HepG2 (cell line): ENCODE measurements at regions not wholly inside any gene's neighbourhood (a gene's known extent, or its start where the extent isn't known, plus 50 kb on each side); places are given as distances from the start of the nearest gene placed in this dataset.

Experiments used
- ATAC-seq: fragments of 200-7000 bp; cut with Tn5 transposase; 3 replicates; pipeline ENCODE4 v1.9.1; 2020; ENCODE audit warnings: mild to moderate bottlenecking, moderate library complexity
- BruUV-seq: library from RNA; stranded (reverse); fragments of 400-500 nt; replicated peaks from 2 replicates; lab custom pipeline; 2021; lab: Mats Ljungman, UMichigan
- CTCF ChIA-PET: fragments of 300-600 bp; formaldehyde crosslinking; extraction: SDS; loops from one replicate; lab custom pipeline; 2021; ENCODE audit warnings: low total read pairs, inconsistent platforms, low intra/inter-chr PET ratio; lab: Yijun Ruan, JAX
- POLR2A ChIA-PET: fragments of 350-600 bp; sonication (Branson Sonifier 250); formaldehyde crosslinking; loops from one replicate; lab custom pipeline; 2020; ENCODE audit warnings: antibody characterized with exemption, inconsistent platforms; lab: Yijun Ruan, JAX
- DNase-seq: peaks from one replicate; pipeline ENCODE4 v3.0.0-alpha.2; 2015; ENCODE audit warnings: low spot score
- FAIRE-seq: peaks from 3 replicates; lab custom pipeline; 2011; peaks lifted over from hg19 to GRCh38; lab: Jason Lieb, UNC
- H2AFZ ChIP-seq: one replicate; pipeline ENCODE4 v1.6.1; 2011; ENCODE audit warnings: low read length, inconsistent platforms
- H3K27ac ChIP-seq: fragments of 300-600 bp; 3 replicates; pipeline ENCODE4 v1.8.0; 2011; ENCODE audit warnings: mixed run types, mild to moderate bottlenecking, mixed read lengths, low read length, inconsistent platforms; ENCODE audit not compliant: insufficient read depth; ENCODE audit errors: extremely low read length
- H3K27me3 ChIP-seq, 2 experiments: fragments of 200-600 bp in 1 of 2; 2 replicates in 1 of 2; 3 replicates in 1 of 2; pipeline versions ENCODE4 v1.6.0 to v1.8.0; 2011; ENCODE audit warnings: low read length in 2 of 2, mild to moderate bottlenecking in 2 of 2, moderate library complexity in 2 of 2, inconsistent platforms in 1 of 2; ENCODE audit not compliant: insufficient read depth in 2 of 2, control insufficient read depth in 1 of 2
- H3K36me3 ChIP-seq, 2 experiments: fragments of 200-600 bp in 1 of 2; replicated peaks in 1 of 2; 2 replicates in 1 of 2; 3 replicates in 1 of 2; pipeline versions ENCODE4 v1.5.1 to v1.8.0; 2011; ENCODE audit warnings: low read length in 2 of 2, inconsistent platforms in 1 of 2; ENCODE audit not compliant: insufficient read depth in 2 of 2, control insufficient read depth in 1 of 2
- H3K4me1 ChIP-seq: 2 replicates; pipeline ENCODE4 v1.5.1; 2012; ENCODE audit warnings: low read length, inconsistent platforms; ENCODE audit not compliant: insufficient read depth
- H3K4me2 ChIP-seq: 2 replicates; pipeline ENCODE4 v1.6.0; 2011; ENCODE audit warnings: low read depth, low read length, inconsistent platforms
- H3K4me3 ChIP-seq, 3 experiments: fragments of 200-600 bp in 1 of 3; sonication (generic), shearing (Covaris generic) in 1 of 3; replicated peaks in 1 of 3; 2 replicates each; pipeline ENCODE4 v1.5.1; 2011 to 2016; ENCODE audit warnings: low read length in 3 of 3, inconsistent platforms in 2 of 3, low read depth in 2 of 3, mild to moderate bottlenecking in 2 of 3, control low read depth in 1 of 3, mixed read lengths in 1 of 3; ENCODE audit not compliant: insufficient read depth in 1 of 3
- H3K79me2 ChIP-seq: one replicate; pipeline ENCODE4 v1.6.1; 2011; ENCODE audit warnings: low read length, inconsistent platforms; ENCODE audit not compliant: insufficient read depth
- H3K9ac ChIP-seq: 2 replicates; pipeline ENCODE4 v1.6.0; 2011; ENCODE audit warnings: mild to moderate bottlenecking, low read depth, low read length, inconsistent platforms; ENCODE audit not compliant: insufficient read depth
- H3K9me3 ChIP-seq: 2 replicates; pipeline ENCODE4 v1.5.1; 2012; ENCODE audit warnings: mild to moderate bottlenecking, low read length
- H4K20me1 ChIP-seq: 2 replicates; pipeline ENCODE4 v1.6.0; 2011; ENCODE audit warnings: inconsistent platforms, mild to moderate bottlenecking, low read length, moderate library complexity; ENCODE audit not compliant: insufficient read depth
- HCFC1 ChIP-seq: fragments of 150-350 bp; IDR thresholded peaks from 2 replicates; pipeline ENCODE4 v1.6.1; 2014; ENCODE audit warnings: low read depth, low read length
- HMG20B ChIP-seq: conservative IDR thresholded peaks from 2 replicates; pipeline ENCODE4 v1.6.1; 2016; ENCODE audit warnings: missing genetic modification reagents, missing compliant biosample characterization
- POGZ ChIP-seq: sonication (generic); formaldehyde crosslinking; IDR thresholded peaks from 2 replicates; pipeline ENCODE4 v1.4.0; 2020; ENCODE audit warnings: mild to moderate bottlenecking, missing genetic modification reagents
- PRDM10 ChIP-seq: sonication (generic); formaldehyde crosslinking; IDR thresholded peaks from 2 replicates; pipeline ENCODE4 v1.4.0; 2020; ENCODE audit warnings: low read depth, missing genetic modification reagents
- UBTF ChIP-seq: sonication (generic); formaldehyde crosslinking; IDR thresholded peaks from 2 replicates; pipeline ENCODE4 v1.4.0; 2020; ENCODE audit warnings: mild to moderate bottlenecking, missing genetic modification reagents
- ZBTB2 ChIP-seq: sonication (generic); formaldehyde crosslinking; IDR thresholded peaks from 2 replicates; pipeline ENCODE4 v1.8.0; 2022; ENCODE audit warnings: low read depth, missing genetic modification reagents
- ZBTB7A ChIP-seq: sonication (generic); formaldehyde crosslinking; IDR thresholded peaks from 2 replicates; pipeline ENCODE4 v1.8.0; 2022; ENCODE audit warnings: mild to moderate bottlenecking, missing genetic modification reagents
- ZNF138 ChIP-seq: sonication (generic); formaldehyde crosslinking; IDR thresholded peaks from 2 replicates; pipeline ENCODE4 v1.5.0; 2020; ENCODE audit warnings: mild to moderate bottlenecking, low read depth, missing genetic modification reagents
- ZNF205 ChIP-seq: IDR thresholded peaks from 2 replicates; pipeline ENCODE4 v1.6.1; 2018; ENCODE audit warnings: missing biosample characterization, missing genetic modification reagents
- ZNF496 ChIP-seq: sonication (generic); formaldehyde crosslinking; IDR thresholded peaks from 2 replicates; pipeline ENCODE4 v1.8.1; 2023; ENCODE audit warnings: mild to moderate bottlenecking, moderate library complexity, missing genetic modification reagents; ENCODE audit not compliant: insufficient replicate concordance
- ZSCAN31 ChIP-seq: sonication (generic); formaldehyde crosslinking; IDR thresholded peaks from 2 replicates; pipeline ENCODE4 v1.5.0; 2020; ENCODE audit warnings: low read depth, mild to moderate bottlenecking, missing genetic modification reagents
- WGBS: methylation state at CpG from one replicate; pipeline ENCODE4 v1.1.6; 2017; ENCODE audit warnings: low lambda C conversion rate; 5-methylcytosine and 5-hydroxymethylcytosine counted together
- in situ Hi-C: cut with HindIII; loops from 2 replicates; pipeline ENCODE4 v1.10.0; 2017; ENCODE audit warnings: low pct_unique_long_range_greater_than_20kb; ENCODE audit not compliant: extremely low pct_ligation_motif_present
- intact Hi-C: fragments of 100-400 bp; cut with micrococcal nuclease; formaldehyde crosslinking; loops from one replicate; pipeline ENCODE4 v1.10.0; 2022; ENCODE audit not compliant: unreplicated experiment

GRCh38 chr10:84596585-84596984 lies 268.2 kb downstream of the CCSER2 start:
- no peak overlapping the region for H3K4me2 ChIP-seq
- 24% methylated on average over 4 of the region's 4 CpGs for WGBS
- no peak overlapping the region for H2AFZ ChIP-seq
- TF ChIP-seq ZNF205, result no peak
- TF ChIP-seq HMG20B, result no peak
- TF ChIP-seq POGZ (CRISPR knock-in tag), result no peak
- no peak for TF ChIP-seq ZSCAN31
- TF ChIP-seq PRDM10, result no peak
- TF ChIP-seq ZBTB2, result no peak
- no peak for TF ChIP-seq ZBTB7A (CRISPR knock-in tag)
- TF ChIP-seq ZNF496 (CRISPR knock-in tag), result no peak
- no peak for TF ChIP-seq ZNF138 (CRISPR knock-in tag)
- no peak for TF ChIP-seq HCFC1
- no peak for TF ChIP-seq UBTF (CRISPR knock-in tag)
- no peak for ATAC-seq
- DNase-seq, result no peak
- intact Hi-C loops, result no loop called here
- no peaks in the 10 kb centered on the region for H3K36me3 ChIP-seq
- H4K20me1 ChIP-seq, result no peaks in the 10 kb centered on the region
- no TSS peak for BruUV-seq
- no peak overlapping the region for H3K27ac ChIP-seq
- H3K9me3 ChIP-seq, result no peaks in the 10 kb centered on the region
- H3K9ac ChIP-seq, result no peak overlapping the region
- in situ Hi-C loops, result no loop called here
- H3K4me1 ChIP-seq, result no peaks in the 10 kb centered on the region
- peaks cover 0 to 14% of the 10 kb centered on the region in 2 experiments; a peak in 1 of 5 replicates for H3K27me3 ChIP-seq
- FAIRE-seq, result no peak
- no peak overlapping the region for H3K4me3 ChIP-seq
- POLR2A ChIA-PET, result no interaction called here
- CTCF ChIA-PET, result no interaction called here
- no peaks in the 10 kb centered on the region for H3K79me2 ChIP-seq
